GM12892 (cell line): ENCODE measurements at regions not wholly inside any gene's neighbourhood (a gene's known extent, or its start where the extent isn't known, plus 50 kb on each side); places are given as distances from the start of the nearest gene placed in this dataset.

Experiments used
- POLR2A ChIP-seq: IDR thresholded peaks from 2 replicates; pipeline ENCODE4 v1.6.1; 2011; ENCODE audit warnings: low read depth, low read length, control low read depth
- POLR2AphosphoS5 ChIP-seq: IDR thresholded peaks from 2 replicates; pipeline ENCODE4 v1.6.1; 2011; ENCODE audit warnings: low read depth, low read length, control low read depth
- TAF1 ChIP-seq: IDR thresholded peaks from 2 replicates; pipeline ENCODE4 v1.6.1; 2011; ENCODE audit warnings: low read depth, mild to moderate bottlenecking, control low read depth, low read length, borderline replicate concordance

- no peak for TF ChIP-seq POLR2AphosphoS5
- no peak for TF ChIP-seq POLR2A
- TF ChIP-seq TAF1: no peak
Measured at GRCh38 chr18:30578707-30579106, 463.8 kb downstream of the DSC3 start.
